ENCODE measurements at regions not wholly inside any gene's neighbourhood (a gene's known extent, or its start where the extent isn't known, plus 50 kb on each side); places are given as distances from the start of the nearest gene placed in this dataset.

- FAIRE-seq = no peak
These were observed 78.8 kb upstream of the TMTC4 start for GRCh38 chr13:100753376-100753775.

- FAIRE-seq = no peak
These were observed 77.2 kb upstream of the TMTC4 start for GRCh38 chr13:100751826-100752225.

DNA sequence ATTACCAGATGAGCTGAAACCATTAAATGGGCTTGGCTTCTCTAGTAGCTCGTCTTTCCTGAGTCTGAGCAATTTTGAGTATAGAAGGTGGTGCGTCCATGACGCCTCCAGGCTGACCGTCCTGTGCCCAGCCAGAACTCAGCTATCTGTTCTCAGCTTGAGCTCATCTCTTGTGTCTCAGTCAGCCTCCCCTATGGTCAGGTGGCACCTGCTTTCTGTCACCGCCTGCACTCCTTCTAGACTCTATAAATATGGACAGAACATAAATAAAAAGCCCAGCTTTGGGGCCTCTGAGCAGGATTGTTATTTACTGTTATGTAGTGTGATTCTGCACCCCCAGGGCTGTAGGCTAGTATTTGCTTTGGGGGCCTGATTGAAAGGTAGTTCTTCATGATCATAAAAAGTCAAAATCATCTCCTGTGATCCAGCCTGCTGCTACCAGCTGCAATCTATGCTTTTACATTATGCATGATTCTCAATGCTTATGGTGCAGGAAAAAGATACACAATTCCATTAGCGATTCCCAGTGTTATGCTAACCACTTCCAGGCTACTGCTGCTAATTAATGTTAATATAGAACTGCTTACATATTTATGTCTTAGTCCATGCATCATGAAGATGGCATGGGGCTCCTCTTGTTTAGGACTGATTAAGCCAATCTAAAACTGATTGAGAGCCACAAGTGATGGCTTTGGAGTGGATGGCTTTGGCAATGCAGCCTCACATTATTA, 72.5 kb upstream of the TMTC4 start:
- FAIRE-seq = no peak

- FAIRE-seq = no peak
These were observed 63.7 kb upstream of the TMTC4 start for GRCh38 chr13:100738176-100738855.

DNA sequence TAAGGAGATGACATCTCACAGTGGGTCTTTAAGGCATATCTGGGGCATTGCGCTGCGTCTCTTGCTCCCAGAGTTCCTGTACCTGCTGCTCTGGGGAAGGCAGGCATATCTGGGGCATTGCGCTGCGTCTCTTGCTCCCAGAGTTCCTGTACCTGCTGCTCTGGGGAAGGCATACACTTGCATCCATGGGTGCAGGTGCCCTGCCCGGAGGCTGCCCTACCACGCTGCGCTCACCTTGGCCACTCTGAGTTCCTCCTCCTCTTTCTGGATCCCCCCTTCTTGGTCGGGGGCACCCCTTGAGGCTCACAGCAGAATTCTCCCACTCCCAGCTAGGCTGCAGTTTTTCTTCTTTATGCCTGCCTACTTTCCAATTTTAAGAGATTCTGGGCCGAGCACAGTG, 60.9 kb upstream of the TMTC4 start:
- FAIRE-seq = no peak

GRCh38 chr13:100734194-100734720, 59.7 kb upstream of the TMTC4 start:
- no peak for FAIRE-seq

DNA sequence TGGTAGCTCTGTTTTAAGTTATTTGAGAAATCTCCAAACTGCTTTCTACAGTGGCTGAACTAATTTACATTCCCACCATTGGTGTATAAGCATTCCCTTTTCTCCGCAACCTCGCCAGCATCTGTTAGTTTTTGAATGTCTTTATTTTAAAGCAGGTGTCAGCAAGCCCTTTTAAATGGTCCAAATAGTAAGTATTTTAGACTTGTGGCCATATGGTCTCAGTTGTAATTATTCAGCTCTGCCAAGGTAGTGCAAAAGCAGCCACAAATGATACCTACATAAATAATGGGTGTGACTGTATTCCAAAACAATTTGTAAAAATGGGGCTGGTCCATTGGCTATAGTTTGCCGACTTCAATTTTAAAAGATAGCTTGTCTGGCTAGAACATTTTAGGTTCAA, 58.7 kb upstream of the TMTC4 start:
- FAIRE-seq = no peak

GRCh38 chr13:100728201-100728600, 53.6 kb upstream of the TMTC4 start:
- FAIRE-seq = no peak

DNA sequence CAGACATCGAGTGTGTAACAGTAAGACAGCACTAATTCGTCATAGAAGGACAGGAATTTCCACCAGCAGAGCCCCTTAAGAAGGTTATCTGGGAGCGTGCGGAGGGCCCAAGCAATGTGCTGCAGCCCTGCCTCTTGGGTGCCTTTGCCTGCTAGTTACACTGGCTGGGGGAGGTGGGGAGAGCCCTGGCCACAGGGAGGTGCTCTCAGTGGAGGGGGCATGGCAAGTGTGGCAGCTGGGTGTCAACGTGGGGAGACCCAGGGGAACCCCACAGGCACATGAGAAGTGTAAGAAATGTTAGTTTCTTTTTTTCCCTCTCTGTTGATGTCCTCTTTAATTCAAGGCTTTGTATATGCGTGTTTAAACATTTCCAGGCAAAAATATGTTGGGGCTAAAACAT, 50.9 kb upstream of the TMTC4 start:
- FAIRE-seq = no peak

DNA sequence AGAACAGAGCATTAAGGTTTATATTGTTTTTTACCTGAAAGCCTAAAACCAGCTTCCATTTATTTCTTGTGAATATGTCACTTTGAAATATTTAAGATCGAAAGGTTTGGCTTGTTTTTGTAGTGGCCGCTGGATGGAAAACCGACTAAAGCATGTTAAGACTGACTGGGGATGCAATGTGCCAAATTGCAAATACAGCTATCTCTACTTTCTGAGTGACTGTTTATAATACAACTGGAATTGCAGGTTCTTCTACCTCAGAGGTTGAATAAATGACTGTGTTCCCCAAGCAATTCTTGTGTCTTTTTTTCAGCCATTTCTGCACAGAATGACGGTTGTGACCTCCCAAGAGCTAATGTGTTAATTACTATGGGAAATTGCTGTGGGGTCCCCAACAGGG, 50.0 kb upstream of the TMTC4 start:
- no peak for FAIRE-seq
